SK-N-SH (cell line): ENCODE measurements at regions not wholly inside any gene's neighbourhood (a gene's known extent, or its start where the extent isn't known, plus 50 kb on each side); places are given as distances from the start of the nearest gene placed in this dataset.

Experiments used
- CTCF ChIA-PET: fragments of 300-600, 350-600 bp; formaldehyde crosslinking; extraction: SDS; loops from one replicate; lab custom pipeline; 2021; lab: Yijun Ruan, JAX
- POLR2A ChIA-PET: fragments of 350-600 bp; sonication (Branson Sonifier 250); formaldehyde crosslinking; extraction: SDS; loops from one replicate; lab custom pipeline; 2020; ENCODE audit warnings: antibody characterized with exemption, inconsistent platforms; lab: Yijun Ruan, JAX
- DNase-seq: peaks from one replicate; pipeline ENCODE4 v3.0.0; 2012
- H2AFZ ChIP-seq: fragments of 200-600 bp; sonication (generic); 2 replicates; pipeline ENCODE4 v1.8.1; 2016; ENCODE audit warnings: antibody characterized with exemption, mild to moderate bottlenecking, low read depth
- H3F3A ChIP-seq: fragments of 200-600 bp; sonication (generic); replicated peaks from 2 replicates; pipeline ENCODE3; 2016; ENCODE audit warnings: antibody characterized with exemption, mild to moderate bottlenecking; ENCODE audit not compliant: insufficient read depth
- H3K27ac ChIP-seq, 2 experiments: fragments of 200-500 bp in 1 of 2; fragments of 200-600 bp in 1 of 2; sonication (Bioruptor generic) in 1 of 2; sonication (generic), shearing (Covaris generic) in 1 of 2; 2 replicates each; pipeline versions ENCODE4 v1.5.1 to v1.6.1; 2014 to 2016; ENCODE audit warnings: low read depth in 2 of 2, inconsistent platforms in 1 of 2, low read length in 1 of 2, mild to moderate bottlenecking in 1 of 2, mixed read lengths in 1 of 2
- H3K27me3 ChIP-seq: fragments of 200-600 bp; sonication (generic), shearing (Covaris generic); 2 replicates; pipeline ENCODE4 v1.6.1; 2016; ENCODE audit warnings: mixed run types; ENCODE audit not compliant: insufficient read depth
- H3K36me3 ChIP-seq, 2 experiments: fragments of 200-500 bp in 1 of 2; fragments of 200-600 bp in 1 of 2; sonication (Bioruptor generic) in 1 of 2; sonication (generic) in 1 of 2; replicated peaks in 1 of 2; 2 replicates each; pipeline versions ENCODE3 to v1.5.1; 2014 to 2016; ENCODE audit warnings: low read length in 1 of 2, mild to moderate bottlenecking in 1 of 2; ENCODE audit not compliant: insufficient read depth in 2 of 2, control insufficient read depth in 1 of 2
- H3K4me1 ChIP-seq, 2 experiments: fragments of 200-500 bp in 1 of 2; fragments of 200-600 bp in 1 of 2; sonication (Bioruptor generic) in 1 of 2; sonication (generic), shearing (Covaris generic) in 1 of 2; 2 replicates each; pipeline versions ENCODE4 v1.5.1 to v1.6.1; 2014 to 2016; ENCODE audit warnings: low read depth in 1 of 2, low read length in 1 of 2, mixed run types in 1 of 2; ENCODE audit not compliant: insufficient read depth in 2 of 2, control insufficient read depth in 1 of 2
- H3K4me2 ChIP-seq: fragments of 200-600 bp; sonication (generic), shearing (Covaris generic); 2 replicates; pipeline ENCODE4 v1.6.1; 2017; ENCODE audit warnings: mixed run types
- H3K4me3 ChIP-seq, 2 experiments: fragments of 200-500 bp in 1 of 2; fragments of 200-600 bp in 1 of 2; sonication (Bioruptor generic) in 1 of 2; sonication (generic), shearing (Covaris generic) in 1 of 2; 2 replicates each; pipeline versions ENCODE4 v1.5.1 to v1.8.1; 2014 to 2016; ENCODE audit warnings: low read depth in 2 of 2, inconsistent platforms in 1 of 2, low read length in 1 of 2, mild to moderate bottlenecking in 1 of 2, mixed read lengths in 1 of 2, moderate library complexity in 1 of 2
- H3K79me2 ChIP-seq: fragments of 200-600 bp; sonication (generic); 2 replicates; pipeline ENCODE4 v1.8.1; 2017; ENCODE audit warnings: mild to moderate bottlenecking; ENCODE audit not compliant: insufficient read depth
- H3K9ac ChIP-seq: fragments of 200-600 bp; sonication (generic); 2 replicates; pipeline ENCODE4 v1.6.1; 2017; ENCODE audit warnings: mixed run types
- H3K9me2 ChIP-seq: fragments of 200-600 bp; sonication (generic); 2 replicates; pipeline ENCODE4 v1.6.1; 2017; ENCODE audit warnings: mixed run types
- H3K9me3 ChIP-seq: fragments of 200-600 bp; sonication (generic); 2 replicates; pipeline ENCODE4 v1.6.1; 2017; ENCODE audit warnings: mixed run types, mild to moderate bottlenecking, moderate library complexity
- H4K20me1 ChIP-seq: fragments of 200-600 bp; sonication (generic); 2 replicates; pipeline ENCODE4 v1.6.1; 2017; ENCODE audit warnings: mild to moderate bottlenecking, mixed run types; ENCODE audit not compliant: insufficient read depth
- CTCF ChIP-seq: fragments of 200-600 bp; sonication (generic); IDR thresholded peaks from 2 replicates; pipeline ENCODE4 v1.6.1; 2017; ENCODE audit warnings: antibody characterized with exemption, mild to moderate bottlenecking, moderate library complexity
- ELF1 ChIP-seq: IDR thresholded peaks from 2 replicates; pipeline ENCODE4 v1.4.0; 2012
- EP300 ChIP-seq, 2 experiments: IDR thresholded peaks; 2 replicates each; pipeline versions ENCODE4 v1.4.0 to v1.6.1; 2012; ENCODE audit warnings: borderline replicate concordance in 1 of 2, low read depth in 1 of 2, low read length in 1 of 2
- GATA2 ChIP-seq: sonication (generic); formaldehyde crosslinking; IDR thresholded peaks from 2 replicates; pipeline ENCODE4 v1.5.0; 2020; ENCODE audit warnings: mild to moderate bottlenecking, missing genetic modification reagents
- IRF3 ChIP-seq: fragments of 150-350 bp; IDR thresholded peaks from 2 replicates; pipeline ENCODE4 v1.6.1; 2016; ENCODE audit warnings: mild to moderate bottlenecking, low read depth, low read length
- MXI1 ChIP-seq: IDR thresholded peaks from 2 replicates; pipeline ENCODE4 v1.6.1; 2012; ENCODE audit warnings: mild to moderate bottlenecking, low read depth, low read length, improper control_type of control experiment
- NFIC ChIP-seq: IDR thresholded peaks from 2 replicates; pipeline ENCODE4 v1.4.0; 2012; ENCODE audit warnings: borderline replicate concordance
- REST ChIP-seq: IDR thresholded peaks from 2 replicates; pipeline ENCODE4 v1.6.1; 2012; ENCODE audit warnings: mild to moderate bottlenecking, low read depth, low read length, moderate library complexity
- RFX5 ChIP-seq: IDR thresholded peaks from 2 replicates; pipeline ENCODE4 v1.6.1; 2012; ENCODE audit warnings: mild to moderate bottlenecking, improper control_type of control experiment, low read length
- SIN3A ChIP-seq: IDR thresholded peaks from 2 replicates; pipeline ENCODE4 v1.6.1; 2012; ENCODE audit warnings: low read depth, mild to moderate bottlenecking, low read length, moderate library complexity, borderline replicate concordance
- SMC3 ChIP-seq: IDR thresholded peaks from 2 replicates; pipeline ENCODE4 v1.6.1; 2012; ENCODE audit warnings: low read depth, low read length, improper control_type of control experiment
- TAF1 ChIP-seq: IDR thresholded peaks from 2 replicates; pipeline ENCODE4 v1.6.1; 2012; ENCODE audit warnings: low read depth, mild to moderate bottlenecking, low read length, moderate library complexity, borderline replicate concordance
- TCF12 ChIP-seq: IDR thresholded peaks from 2 replicates; pipeline ENCODE4 v1.4.0; 2012
- TEAD4 ChIP-seq: IDR thresholded peaks from 2 replicates; pipeline ENCODE4 v1.4.0; 2012; ENCODE audit warnings: mild to moderate bottlenecking, borderline replicate concordance; ENCODE audit not compliant: insufficient read depth
- USF1 ChIP-seq: IDR thresholded peaks from 2 replicates; pipeline ENCODE4 v1.4.0; 2012; ENCODE audit warnings: low read depth, borderline replicate concordance
- USF2 ChIP-seq: fragments of 150-350 bp; IDR thresholded peaks from 2 replicates; pipeline ENCODE4 v1.6.1; 2017; ENCODE audit warnings: antibody characterized with exemption, low read length, low read depth, borderline replicate concordance
- YY1 ChIP-seq: IDR thresholded peaks from 2 replicates; pipeline ENCODE4 v1.4.0; 2012; ENCODE audit warnings: low read depth, mild to moderate bottlenecking
- ZBTB33 ChIP-seq: IDR thresholded peaks from 2 replicates; pipeline ENCODE4 v1.4.0; 2012; ENCODE audit warnings: low read depth, borderline replicate concordance
- WGBS: methylation state at CpG from one replicate; pipeline ENCODE4 v1.1.6; 2017; ENCODE audit warnings: low lambda C conversion rate; 5-methylcytosine and 5-hydroxymethylcytosine counted together

GRCh38 chr6:126867641-126868040, 250.8 kb upstream of the RSPO3 start:
- H3K79me2 ChIP-seq: no peaks in the 10 kb centered on the region
- ChIA-PET CTCF (no interaction called here), POLR2A (no interaction called here)
- H3K27me3 ChIP-seq: no peaks in the 10 kb centered on the region; the same call in 1 of the 2 replicates
- DNase-seq: no peak
- H3K36me3 ChIP-seq: no peaks in the 10 kb centered on the region
- H3F3A ChIP-seq: no peaks in the 10 kb centered on the region
- no peak overlapping the region for H3K4me2 ChIP-seq
- H3K9me2 ChIP-seq: no peaks in the 10 kb centered on the region
- no peak overlapping the region for H3K27ac ChIP-seq
- no peak overlapping the region for H3K4me3 ChIP-seq
- no peaks in the 10 kb centered on the region for H4K20me1 ChIP-seq
- TF ChIP-seq GATA2 (CRISPR knock-in tag): no peak
- no peak for TF ChIP-seq EP300 (IDR thresholded peaks at IDR 0.05; ENCODE audit: borderline replicate concordance in 1 of 2, low read depth in 1 of 2, low read length in 1 of 2)
- no peak for TF ChIP-seq USF2
- TF ChIP-seq SIN3A: no peak
- no peak for TF ChIP-seq IRF3
- TF ChIP-seq TCF12: no peak
- TF ChIP-seq USF1: no peak
- H2AFZ ChIP-seq: no peak overlapping the region
- 28% methylated on average over 3 of the region's 3 CpGs for WGBS
- H3K9me3 ChIP-seq: no peaks in the 10 kb centered on the region
- no peaks in the 10 kb centered on the region for H3K4me1 ChIP-seq
- no peak overlapping the region for H3K9ac ChIP-seq

- H3F3A ChIP-seq: no peaks in the 10 kb centered on the region
- H3K27me3 ChIP-seq: no peaks in the 10 kb centered on the region; the same call in 1 of the 2 replicates
- H3K9ac ChIP-seq: no peak overlapping the region
- CTCF ChIA-PET: no interaction called here
- H2AFZ ChIP-seq: no peak overlapping the region
- H3K4me1 ChIP-seq: no peaks in the 10 kb centered on the region
- POLR2A ChIA-PET: no interaction called here
- no peaks in the 10 kb centered on the region for H3K9me3 ChIP-seq
- no peaks in the 10 kb centered on the region for H4K20me1 ChIP-seq
- H3K9me2 ChIP-seq: no peaks in the 10 kb centered on the region
- no peak overlapping the region for H3K4me2 ChIP-seq
- DNase-seq: no peak
- H3K79me2 ChIP-seq: no peaks in the 10 kb centered on the region
- H3K27ac ChIP-seq: no peak overlapping the region
- H3K36me3 ChIP-seq: no peaks in the 10 kb centered on the region
- H3K4me3 ChIP-seq: no peak overlapping the region
- TF ChIP-seq NFIC: no peak
- TF ChIP-seq MXI1: no peak
- no peak for TF ChIP-seq ELF1
- TF ChIP-seq YY1: no peak
- TF ChIP-seq TEAD4: no peak
- TF ChIP-seq RFX5: no peak
- TF ChIP-seq ZBTB33: no peak
- no peak for TF ChIP-seq SMC3
- TF ChIP-seq TCF12: no peak
- TF ChIP-seq CTCF: no peak
- no peak for TF ChIP-seq TAF1
- TF ChIP-seq REST: no peak
Observed at GRCh38 chr6:126873351-126873750, 245.1 kb upstream of the RSPO3 start.
